ENCODE measurements at regions not wholly inside any gene's neighbourhood (a gene's known extent, or its start where the extent isn't known, plus 50 kb on each side); places are given as distances from the start of the nearest gene placed in this dataset.

DNA sequence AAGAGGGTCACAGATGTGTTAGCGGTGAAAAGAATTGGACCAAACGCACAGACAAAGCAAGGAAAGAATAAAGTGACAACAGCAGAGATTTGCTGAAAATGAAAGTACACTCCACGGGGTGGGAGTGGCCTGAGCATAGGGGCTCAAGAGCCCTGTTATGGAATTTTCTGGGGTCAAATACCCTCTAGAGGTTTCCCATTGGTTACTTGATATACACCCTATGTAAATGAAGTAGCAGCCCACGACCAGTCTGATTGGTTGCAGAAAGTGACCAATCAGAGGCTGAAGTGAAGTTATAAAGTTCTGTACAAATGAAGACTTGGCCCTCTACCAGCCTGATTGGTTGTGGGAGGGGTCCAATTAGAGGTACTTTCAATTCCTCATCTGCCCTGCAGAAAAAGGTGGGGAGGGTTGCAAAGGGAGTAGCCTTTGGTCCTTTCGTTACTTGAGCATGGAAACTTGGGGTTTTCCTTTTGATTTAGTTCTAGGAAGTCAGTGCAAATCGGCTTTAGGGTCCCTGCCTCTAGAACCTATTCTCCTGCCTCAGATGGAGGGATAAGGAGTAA lies 125.6 kb upstream of the PRPS1L1 start (continued):
- TF ChIP-seq NFYB (IDR thresholded peaks at IDR 0.05; ENCODE audit: insufficient read depth, low read depth, low read length) (0 out of 2 replicates have a peak, but pooled peaks have one; percentile 18), TCF7 (IDR thresholded peaks at IDR 0.05; ENCODE audit: borderline replicate concordance) (no peak), SPI1 (IDR thresholded peaks at IDR 0.05; ENCODE audit: borderline replicate concordance, insufficient read depth, low read depth, low read length) (peak; percentile 60; the same call in 1 of the 2 replicates), MEF2A (IDR thresholded peaks at IDR 0.05; ENCODE audit: insufficient read depth, low read depth, low read length) (no peak), MTA2 (IDR thresholded peaks at IDR 0.05; ENCODE audit: low read depth) (0 out of 2 replicates have a peak, but pooled peaks have one; percentile 42)
- TF ChIP-seq, protein P1, sequence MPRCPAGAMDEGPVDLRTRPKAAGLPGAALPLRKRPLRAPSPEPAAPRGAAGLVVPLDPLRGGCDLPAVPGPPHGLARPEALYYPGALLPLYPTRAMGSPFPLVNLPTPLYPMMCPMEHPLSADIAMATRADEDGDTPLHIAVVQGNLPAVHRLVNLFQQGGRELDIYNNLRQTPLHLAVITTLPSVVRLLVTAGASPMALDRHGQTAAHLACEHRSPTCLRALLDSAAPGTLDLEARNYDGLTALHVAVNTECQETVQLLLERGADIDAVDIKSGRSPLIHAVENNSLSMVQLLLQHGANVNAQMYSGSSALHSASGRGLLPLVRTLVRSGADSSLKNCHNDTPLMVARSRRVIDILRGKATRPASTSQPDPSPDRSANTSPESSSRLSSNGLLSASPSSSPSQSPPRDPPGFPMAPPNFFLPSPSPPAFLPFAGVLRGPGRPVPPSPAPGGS (IDR thresholded peaks at IDR 0.05; ENCODE audit: borderline replicate concordance, insufficient read depth, low read depth, low read length, poor library complexity, severe bottlenecking), result no peak

DNA sequence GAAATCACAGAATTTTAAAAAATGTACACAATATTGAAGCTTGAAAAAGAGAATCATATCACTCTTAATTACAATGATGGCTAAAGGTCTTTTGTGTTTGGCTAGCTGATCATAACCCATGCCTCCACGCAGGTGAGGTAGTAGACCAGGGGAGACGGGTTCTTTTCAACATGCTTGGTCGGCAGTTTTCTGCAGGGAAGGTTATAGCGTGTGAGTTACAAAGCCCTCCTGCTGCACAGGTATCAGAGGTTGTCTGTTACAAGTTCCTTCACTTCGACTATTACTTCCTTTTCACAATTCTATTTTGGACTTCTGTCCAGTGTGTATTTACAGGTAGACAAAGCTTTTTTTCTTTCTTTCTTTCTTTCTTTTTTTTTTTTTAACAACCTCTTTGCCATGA lies 127.1 kb upstream of the PRPS1L1 start:
- Histone ChIP-seq H3K4me1 (ENCODE audit: control insufficient read depth, insufficient read depth, low read length) (no peaks in the 10 kb centered on the region), H4K20me1 (ENCODE audit: control insufficient read depth, insufficient read depth) (no peaks in the 10 kb centered on the region), H3K79me2 (ENCODE audit: control insufficient read depth, insufficient read depth, low read length) (no peaks in the 10 kb centered on the region), H3K36me3 (ENCODE audit: control insufficient read depth in 2 of 2, insufficient read depth in 2 of 2, low read length in 1 of 2) (no peaks in the 10 kb centered on the region), H3K9me3 (replicated peaks; ENCODE audit: control insufficient read depth, insufficient read depth, low read length) (no peaks in the 10 kb centered on the region), H3K27ac (ENCODE audit: control insufficient read depth, insufficient read depth) (no peak overlapping the region), H3K27me3 (replicated peaks in 1 of 2; ENCODE audit: control insufficient read depth in 2 of 2, insufficient read depth in 2 of 2, low read length in 1 of 2) (0 out of 4 replicates have a peak, but pooled peaks cover 0 to 2% of the 10 kb centered on the region in 2 experiments), H2AFZ (ENCODE audit: control insufficient read depth, low read depth, low read length) (no peak overlapping the region), H3K9ac (ENCODE audit: control insufficient read depth, insufficient read depth, low read length) (no peak overlapping the region), H3K4me2 (ENCODE audit: control insufficient read depth, insufficient read depth) (no peak overlapping the region), H3K4me3 (no peak overlapping the region)
- FAIRE-seq, result no peak
- ChIA-PET RAD21 (ENCODE audit: unreplicated experiment) (no interaction called here), CTCF (interaction anchor here (1.3 kb wide), 1 partner anchor 11 kb away, joined by 3 read pairs; no protein-coding TSS in a partner anchor), POLR2A (no interaction called here), SMC1A (ENCODE audit: uncharacterized antibody, unreplicated experiment) (no interaction called here)
- in situ Hi-C loops (cut with MboI) (no loop called here), intact Hi-C loops (cut with micrococcal nuclease; ENCODE audit: unreplicated experiment) (no loop called here)
- no peak for ATAC-seq
- BruUV-seq (replicated peaks), result no TSS peak
- no peak for DNase-seq (ENCODE audit: low read depth, low spot score)
- 52% methylated on average over 5 of the region's 5 CpGs for whole genome bisulfite sequencing (ENCODE audit: insufficient coverage, insufficient replicate concordance, low lambda C conversion rate, missing lambda C conversion rate)
- no peak for TF ChIP-seq PAX5 (IDR thresholded peaks at IDR 0.05; ENCODE audit: borderline replicate concordance, low read depth, low read length)
- TF ChIP-seq, protein P2, sequence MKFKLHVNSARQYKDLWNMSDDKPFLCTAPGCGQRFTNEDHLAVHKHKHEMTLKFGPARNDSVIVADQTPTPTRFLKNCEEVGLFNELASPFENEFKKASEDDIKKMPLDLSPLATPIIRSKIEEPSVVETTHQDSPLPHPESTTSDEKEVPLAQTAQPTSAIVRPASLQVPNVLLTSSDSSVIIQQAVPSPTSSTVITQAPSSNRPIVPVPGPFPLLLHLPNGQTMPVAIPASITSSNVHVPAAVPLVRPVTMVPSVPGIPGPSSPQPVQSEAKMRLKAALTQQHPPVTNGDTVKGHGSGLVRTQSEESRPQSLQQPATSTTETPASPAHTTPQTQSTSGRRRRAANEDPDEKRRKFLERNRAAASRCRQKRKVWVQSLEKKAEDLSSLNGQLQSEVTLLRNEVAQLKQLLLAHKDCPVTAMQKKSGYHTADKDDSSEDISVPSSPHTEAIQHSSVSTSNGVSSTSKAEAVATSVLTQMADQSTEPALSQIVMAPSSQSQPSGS (IDR thresholded peaks at IDR 0.05; ENCODE audit: low read length), result no peak
- TF ChIP-seq MTA2 (IDR thresholded peaks at IDR 0.05; ENCODE audit: low read depth), result no peak
- TF ChIP-seq ESRRA (IDR thresholded peaks at IDR 0.05; ENCODE audit: low read length), result no peak
- no peak for TF ChIP-seq SREBF2 (IDR thresholded peaks at IDR 0.05; ENCODE audit: low read length)
- no peak for TF ChIP-seq RB1 (IDR thresholded peaks at IDR 0.05; ENCODE audit: borderline replicate concordance)
- no peak for TF ChIP-seq ZZZ3 (IDR thresholded peaks at IDR 0.05; ENCODE audit: control insufficient read depth, insufficient read length, low read depth)
- no peak for TF ChIP-seq IRF4 (IDR thresholded peaks at IDR 0.05; ENCODE audit: low read depth, low read length)
- no peak for TF ChIP-seq SMAD5 (IDR thresholded peaks at IDR 0.05; ENCODE audit: low read depth)
- TF ChIP-seq, protein P3, sequence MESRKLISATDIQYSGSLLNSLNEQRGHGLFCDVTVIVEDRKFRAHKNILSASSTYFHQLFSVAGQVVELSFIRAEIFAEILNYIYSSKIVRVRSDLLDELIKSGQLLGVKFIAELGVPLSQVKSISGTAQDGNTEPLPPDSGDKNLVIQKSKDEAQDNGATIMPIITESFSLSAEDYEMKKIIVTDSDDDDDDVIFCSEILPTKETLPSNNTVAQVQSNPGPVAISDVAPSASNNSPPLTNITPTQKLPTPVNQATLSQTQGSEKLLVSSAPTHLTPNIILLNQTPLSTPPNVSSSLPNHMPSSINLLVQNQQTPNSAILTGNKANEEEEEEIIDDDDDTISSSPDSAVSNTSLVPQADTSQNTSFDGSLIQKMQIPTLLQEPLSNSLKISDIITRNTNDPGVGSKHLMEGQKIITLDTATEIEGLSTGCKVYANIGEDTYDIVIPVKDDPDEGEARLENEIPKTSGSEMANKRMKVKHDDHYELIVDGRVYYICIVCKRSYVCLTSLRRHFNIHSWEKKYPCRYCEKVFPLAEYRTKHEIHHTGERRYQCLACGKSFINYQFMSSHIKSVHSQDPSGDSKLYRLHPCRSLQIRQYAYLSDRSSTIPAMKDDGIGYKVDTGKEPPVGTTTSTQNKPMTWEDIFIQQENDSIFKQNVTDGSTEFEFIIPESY (IDR thresholded peaks at IDR 0.05), result no peak
- TF ChIP-seq ZNF217 (IDR thresholded peaks at IDR 0.05), result no peak
- TF ChIP-seq EGR1 (IDR thresholded peaks at IDR 0.05; ENCODE audit: borderline replicate concordance in 1 of 2, low read depth in 2 of 2, low read length in 2 of 2), result no peak
- TF ChIP-seq STAT3 (IDR thresholded peaks at IDR 0.05; ENCODE audit: low read depth, low read length), result no peak
- no peak for TF ChIP-seq IKZF2 (IDR thresholded peaks at IDR 0.05)
- no peak for TF ChIP-seq POU2F2 (IDR thresholded peaks at IDR 0.05; ENCODE audit: borderline replicate concordance, low read depth, low read length)
